ENCODE measurements at regions not wholly inside any gene's neighbourhood (a gene's known extent, or its start where the extent isn't known, plus 50 kb on each side); places are given as distances from the start of the nearest gene placed in this dataset.

DNA sequence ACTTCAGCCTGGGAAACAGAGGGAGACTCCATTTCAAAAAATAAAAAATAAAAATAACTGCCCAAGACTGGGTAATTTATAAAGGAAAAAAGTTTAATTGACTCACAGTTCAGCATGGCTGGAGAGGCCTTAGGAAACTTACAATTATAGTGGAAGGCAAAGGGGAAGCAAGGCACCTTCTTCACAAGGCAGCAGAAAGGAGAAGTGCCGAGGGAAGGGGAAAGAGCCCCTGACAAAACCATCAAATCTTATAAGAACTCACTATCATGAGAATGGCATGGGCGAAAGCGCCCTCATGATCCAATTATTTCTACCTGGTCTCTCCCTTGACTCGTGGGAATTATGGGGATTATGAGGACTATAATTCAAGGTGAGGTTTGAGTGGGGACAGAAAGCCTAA, 95.5 kb upstream of the LGSN start:
- TF ChIP-seq ZNF70 (CRISPR knock-in tag; IDR thresholded peaks at IDR 0.05): no peak
- no peak for TF ChIP-seq OSR1 (CRISPR knock-in tag; IDR thresholded peaks at IDR 0.05)
- no peak for TF ChIP-seq SNAI2 (CRISPR knock-in tag; IDR thresholded peaks at IDR 0.05)
- TF ChIP-seq TOX (CRISPR knock-in tag; IDR thresholded peaks at IDR 0.05; ENCODE audit: borderline replicate concordance): no peak
- no peak for TF ChIP-seq ZFP3 (CRISPR knock-in tag; IDR thresholded peaks at IDR 0.05)
- TF ChIP-seq, protein P1, sequence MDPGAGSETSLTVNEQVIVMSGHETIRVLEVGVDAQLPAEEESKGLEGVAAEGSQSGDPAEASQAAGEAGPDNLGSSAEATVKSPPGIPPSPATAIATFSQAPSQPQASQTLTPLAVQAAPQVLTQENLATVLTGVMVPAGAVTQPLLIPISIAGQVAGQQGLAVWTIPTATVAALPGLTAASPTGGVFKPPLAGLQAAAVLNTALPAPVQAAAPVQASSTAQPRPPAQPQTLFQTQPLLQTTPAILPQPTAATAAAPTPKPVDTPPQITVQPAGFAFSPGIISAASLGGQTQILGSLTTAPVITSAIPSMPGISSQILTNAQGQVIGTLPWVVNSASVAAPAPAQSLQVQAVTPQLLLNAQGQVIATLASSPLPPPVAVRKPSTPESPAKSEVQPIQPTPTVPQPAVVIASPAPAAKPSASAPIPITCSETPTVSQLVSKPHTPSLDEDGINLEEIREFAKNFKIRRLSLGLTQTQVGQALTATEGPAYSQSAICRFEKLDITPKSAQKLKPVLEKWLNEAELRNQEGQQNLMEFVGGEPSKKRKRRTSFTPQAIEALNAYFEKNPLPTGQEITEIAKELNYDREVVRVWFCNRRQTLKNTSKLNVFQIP (CRISPR knock-in tag; IDR thresholded peaks at IDR 0.05; ENCODE audit: borderline replicate concordance, low read depth): no peak
- TF ChIP-seq RARB (CRISPR knock-in tag; IDR thresholded peaks at IDR 0.05): no peak
- no peak for TF ChIP-seq CSDC2 (CRISPR knock-in tag; IDR thresholded peaks at IDR 0.05)
- TF ChIP-seq, protein P2, sequence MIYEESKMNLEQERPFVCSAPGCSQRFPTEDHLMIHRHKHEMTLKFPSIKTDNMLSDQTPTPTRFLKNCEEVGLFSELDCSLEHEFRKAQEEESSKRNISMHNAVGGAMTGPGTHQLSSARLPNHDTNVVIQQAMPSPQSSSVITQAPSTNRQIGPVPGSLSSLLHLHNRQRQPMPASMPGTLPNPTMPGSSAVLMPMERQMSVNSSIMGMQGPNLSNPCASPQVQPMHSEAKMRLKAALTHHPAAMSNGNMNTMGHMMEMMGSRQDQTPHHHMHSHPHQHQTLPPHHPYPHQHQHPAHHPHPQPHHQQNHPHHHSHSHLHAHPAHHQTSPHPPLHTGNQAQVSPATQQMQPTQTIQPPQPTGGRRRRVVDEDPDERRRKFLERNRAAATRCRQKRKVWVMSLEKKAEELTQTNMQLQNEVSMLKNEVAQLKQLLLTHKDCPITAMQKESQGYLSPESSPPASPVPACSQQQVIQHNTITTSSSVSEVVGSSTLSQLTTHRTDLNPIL (CRISPR knock-in tag; IDR thresholded peaks at IDR 0.05; ENCODE audit: low read depth): no peak
- TF ChIP-seq, protein P3, sequence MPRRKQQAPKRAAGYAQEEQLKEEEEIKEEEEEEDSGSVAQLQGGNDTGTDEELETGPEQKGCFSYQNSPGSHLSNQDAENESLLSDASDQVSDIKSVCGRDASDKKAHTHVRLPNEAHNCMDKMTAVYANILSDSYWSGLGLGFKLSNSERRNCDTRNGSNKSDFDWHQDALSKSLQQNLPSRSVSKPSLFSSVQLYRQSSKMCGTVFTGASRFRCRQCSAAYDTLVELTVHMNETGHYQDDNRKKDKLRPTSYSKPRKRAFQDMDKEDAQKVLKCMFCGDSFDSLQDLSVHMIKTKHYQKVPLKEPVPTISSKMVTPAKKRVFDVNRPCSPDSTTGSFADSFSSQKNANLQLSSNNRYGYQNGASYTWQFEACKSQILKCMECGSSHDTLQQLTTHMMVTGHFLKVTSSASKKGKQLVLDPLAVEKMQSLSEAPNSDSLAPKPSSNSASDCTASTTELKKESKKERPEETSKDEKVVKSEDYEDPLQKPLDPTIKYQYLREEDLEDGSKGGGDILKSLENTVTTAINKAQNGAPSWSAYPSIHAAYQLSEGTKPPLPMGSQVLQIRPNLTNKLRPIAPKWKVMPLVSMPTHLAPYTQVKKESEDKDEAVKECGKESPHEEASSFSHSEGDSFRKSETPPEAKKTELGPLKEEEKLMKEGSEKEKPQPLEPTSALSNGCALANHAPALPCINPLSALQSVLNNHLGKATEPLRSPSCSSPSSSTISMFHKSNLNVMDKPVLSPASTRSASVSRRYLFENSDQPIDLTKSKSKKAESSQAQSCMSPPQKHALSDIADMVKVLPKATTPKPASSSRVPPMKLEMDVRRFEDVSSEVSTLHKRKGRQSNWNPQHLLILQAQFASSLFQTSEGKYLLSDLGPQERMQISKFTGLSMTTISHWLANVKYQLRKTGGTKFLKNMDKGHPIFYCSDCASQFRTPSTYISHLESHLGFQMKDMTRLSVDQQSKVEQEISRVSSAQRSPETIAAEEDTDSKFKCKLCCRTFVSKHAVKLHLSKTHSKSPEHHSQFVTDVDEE (CRISPR knock-in tag; IDR thresholded peaks at IDR 0.05): no peak
- TF ChIP-seq BACH2 (CRISPR knock-in tag; IDR thresholded peaks at IDR 0.05; ENCODE audit: borderline replicate concordance): no peak
- TF ChIP-seq, protein P4, sequence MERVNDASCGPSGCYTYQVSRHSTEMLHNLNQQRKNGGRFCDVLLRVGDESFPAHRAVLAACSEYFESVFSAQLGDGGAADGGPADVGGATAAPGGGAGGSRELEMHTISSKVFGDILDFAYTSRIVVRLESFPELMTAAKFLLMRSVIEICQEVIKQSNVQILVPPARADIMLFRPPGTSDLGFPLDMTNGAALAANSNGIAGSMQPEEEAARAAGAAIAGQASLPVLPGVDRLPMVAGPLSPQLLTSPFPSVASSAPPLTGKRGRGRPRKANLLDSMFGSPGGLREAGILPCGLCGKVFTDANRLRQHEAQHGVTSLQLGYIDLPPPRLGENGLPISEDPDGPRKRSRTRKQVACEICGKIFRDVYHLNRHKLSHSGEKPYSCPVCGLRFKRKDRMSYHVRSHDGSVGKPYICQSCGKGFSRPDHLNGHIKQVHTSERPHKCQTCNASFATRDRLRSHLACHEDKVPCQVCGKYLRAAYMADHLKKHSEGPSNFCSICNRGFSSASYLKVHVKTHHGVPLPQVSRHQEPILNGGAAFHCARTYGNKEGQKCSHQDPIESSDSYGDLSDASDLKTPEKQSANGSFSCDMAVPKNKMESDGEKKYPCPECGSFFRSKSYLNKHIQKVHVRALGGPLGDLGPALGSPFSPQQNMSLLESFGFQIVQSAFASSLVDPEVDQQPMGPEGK (CRISPR knock-in tag; IDR thresholded peaks at IDR 0.05; ENCODE audit: borderline replicate concordance): no peak
- TF ChIP-seq GLIS3 (CRISPR knock-in tag; IDR thresholded peaks at IDR 0.05): no peak
- no peak for TF ChIP-seq ESRRG (CRISPR knock-in tag; IDR thresholded peaks at IDR 0.05)
- TF ChIP-seq ZFP30 (CRISPR knock-in tag; IDR thresholded peaks at IDR 0.05): no peak
- no peak for TF ChIP-seq ARNTL (CRISPR knock-in tag; IDR thresholded peaks at IDR 0.05; ENCODE audit: borderline replicate concordance, low read depth)
- no peak for TF ChIP-seq ZC3H10 (CRISPR knock-in tag; IDR thresholded peaks at IDR 0.05)
- no peak for TF ChIP-seq ISL1 (CRISPR knock-in tag; IDR thresholded peaks at IDR 0.05)
- ATAC-seq: no peak

DNA sequence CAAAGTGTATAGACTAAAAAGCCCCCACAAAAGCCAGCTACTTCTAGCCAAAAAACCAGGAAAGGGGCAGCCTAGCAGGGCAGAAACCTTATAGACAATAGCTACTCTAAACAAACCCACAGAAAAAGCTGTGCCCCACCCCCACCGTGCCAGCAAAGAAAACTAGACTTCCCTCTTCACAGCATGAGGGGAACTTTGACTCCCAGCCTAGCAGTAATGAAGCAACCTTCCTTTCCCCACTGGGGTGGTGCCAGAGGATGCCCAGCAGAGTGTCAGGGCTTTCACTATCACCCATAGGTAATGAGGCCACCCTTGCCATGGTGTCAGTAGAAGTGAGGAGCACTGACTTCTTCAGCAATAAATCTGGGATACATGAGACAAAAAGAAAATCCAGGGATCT, 99.0 kb upstream of the LGSN start:
- ATAC-seq: no peak
- TF ChIP-seq PPARA (CRISPR knock-in tag; IDR thresholded peaks at IDR 0.05; ENCODE audit: borderline replicate concordance): no peak
- TF ChIP-seq, protein P1 (CRISPR knock-in tag; IDR thresholded peaks at IDR 0.05; ENCODE audit: borderline replicate concordance, low read depth): no peak
- TF ChIP-seq CSDC2 (CRISPR knock-in tag; IDR thresholded peaks at IDR 0.05): no peak
- TF ChIP-seq, protein P3 (CRISPR knock-in tag; IDR thresholded peaks at IDR 0.05): no peak
- TF ChIP-seq, protein P2 (CRISPR knock-in tag; IDR thresholded peaks at IDR 0.05; ENCODE audit: low read depth): no peak
- no peak for TF ChIP-seq ESRRG (CRISPR knock-in tag; IDR thresholded peaks at IDR 0.05)
- no peak for TF ChIP-seq RARB (CRISPR knock-in tag; IDR thresholded peaks at IDR 0.05)
- no peak for TF ChIP-seq SNAI2 (CRISPR knock-in tag; IDR thresholded peaks at IDR 0.05)
- TF ChIP-seq TCF4 (CRISPR knock-in tag; IDR thresholded peaks at IDR 0.05; ENCODE audit: borderline replicate concordance): no peak
- TF ChIP-seq, protein P5, sequence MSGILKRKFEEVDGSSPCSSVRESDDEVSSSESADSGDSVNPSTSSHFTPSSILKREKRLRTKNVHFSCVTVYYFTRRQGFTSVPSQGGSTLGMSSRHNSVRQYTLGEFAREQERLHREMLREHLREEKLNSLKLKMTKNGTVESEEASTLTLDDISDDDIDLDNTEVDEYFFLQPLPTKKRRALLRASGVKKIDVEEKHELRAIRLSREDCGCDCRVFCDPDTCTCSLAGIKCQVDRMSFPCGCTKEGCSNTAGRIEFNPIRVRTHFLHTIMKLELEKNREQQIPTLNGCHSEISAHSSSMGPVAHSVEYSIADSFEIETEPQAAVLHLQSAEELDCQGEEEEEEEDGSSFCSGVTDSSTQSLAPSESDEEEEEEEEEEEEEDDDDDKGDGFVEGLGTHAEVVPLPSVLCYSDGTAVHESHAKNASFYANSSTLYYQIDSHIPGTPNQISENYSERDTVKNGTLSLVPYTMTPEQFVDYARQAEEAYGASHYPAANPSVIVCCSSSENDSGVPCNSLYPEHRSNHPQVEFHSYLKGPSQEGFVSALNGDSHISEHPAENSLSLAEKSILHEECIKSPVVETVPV (CRISPR knock-in tag; IDR thresholded peaks at IDR 0.05): no peak
- TF ChIP-seq OSR1 (CRISPR knock-in tag; IDR thresholded peaks at IDR 0.05): no peak
- no peak for TF ChIP-seq TOX (CRISPR knock-in tag; IDR thresholded peaks at IDR 0.05; ENCODE audit: borderline replicate concordance)
